Fibroblast of skin of left biceps (primary cell): ENCODE measurements at regions not wholly inside any gene's neighbourhood (a gene's known extent, or its start where the extent isn't known, plus 50 kb on each side); places are given as distances from the start of the nearest gene placed in this dataset.

Experiments used
- DNase-seq, 2 experiments: peaks; one replicate each; pipeline ENCODE4 v3.0.0-alpha.2; 2013; ENCODE audit warnings: low read depth in 2 of 2

GRCh38 chr17:71395901-71396300 is 724.9 kb upstream of the SOX9 start:
- no peak for DNase-seq

GRCh38 chr17:71396711-71397110 is 724.1 kb upstream of the SOX9 start:
- no peak for DNase-seq

- DNase-seq, result no peak
These were observed 722.8 kb upstream of the SOX9 start for GRCh38 chr17:71398025-71398424.

DNA sequence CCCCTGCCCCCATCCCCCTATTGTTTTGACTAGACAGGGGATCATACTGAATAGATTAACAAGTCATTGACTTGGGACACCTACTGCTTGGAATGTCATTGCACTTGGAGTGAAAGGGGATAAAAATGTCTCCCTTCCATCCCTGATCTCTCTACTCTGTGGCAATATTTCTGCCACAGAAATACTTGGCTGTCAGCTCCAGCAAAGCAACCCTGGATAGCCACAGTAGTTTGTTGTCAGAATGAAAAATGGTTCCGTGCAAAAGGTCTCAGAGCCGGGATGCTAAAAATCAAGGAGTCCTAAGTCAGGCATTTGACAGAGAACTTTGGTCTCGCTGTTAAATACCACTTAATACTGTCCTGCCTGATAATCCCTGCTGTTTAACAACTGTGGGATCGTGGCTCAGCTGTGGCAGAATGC is 722.0 kb upstream of the SOX9 start:
- no peak for DNase-seq

- no peak for DNase-seq
These were observed 721.6 kb upstream of the SOX9 start for GRCh38 chr17:71399221-71399620.

GRCh38 chr17:71399649-71400048 is 721.2 kb upstream of the SOX9 start:
- no peak for DNase-seq

DNA sequence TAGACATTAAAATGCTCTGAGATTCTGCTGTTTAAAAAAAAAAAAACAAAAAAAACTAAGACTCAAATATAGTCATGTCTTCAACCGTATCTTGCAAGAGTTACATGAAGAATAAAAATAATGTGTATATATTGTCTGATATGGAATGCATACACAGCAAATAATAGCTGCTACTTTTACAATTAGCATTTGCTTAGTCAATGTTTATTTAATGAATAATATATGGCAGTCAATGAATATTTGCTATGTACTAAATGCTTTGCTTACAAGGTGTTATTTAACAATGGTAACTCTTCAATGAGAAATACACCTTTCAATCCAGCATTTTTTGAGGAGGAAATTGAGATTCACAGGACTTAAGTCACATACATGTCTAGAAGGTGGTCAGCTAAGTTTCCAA is 718.8 kb upstream of the SOX9 start:
- DNase-seq, result no peak

DNA sequence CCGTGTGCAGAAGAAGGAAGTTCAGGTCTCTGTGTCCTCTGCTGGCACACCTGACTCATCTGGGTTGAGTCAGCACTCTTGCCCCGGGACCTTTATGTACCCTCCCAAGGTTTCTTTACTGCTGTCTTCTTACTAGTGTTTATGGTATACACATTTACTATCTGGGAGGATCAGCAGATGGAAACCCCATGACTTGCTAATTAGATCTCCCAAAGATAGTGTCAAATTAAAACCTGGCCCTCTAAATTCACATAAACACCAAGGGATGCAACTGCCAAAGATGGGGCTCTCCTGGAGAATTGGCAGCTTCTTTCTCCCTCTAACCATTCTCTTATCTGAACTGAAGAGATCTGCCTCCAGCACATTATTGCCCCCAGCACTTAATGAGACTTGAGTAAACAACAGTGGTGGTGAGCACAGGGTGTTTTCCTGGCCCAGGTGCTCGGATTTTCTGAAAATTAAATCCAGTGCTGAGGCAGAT is 718.1 kb upstream of the SOX9 start:
- DNase-seq, result no peak

DNA sequence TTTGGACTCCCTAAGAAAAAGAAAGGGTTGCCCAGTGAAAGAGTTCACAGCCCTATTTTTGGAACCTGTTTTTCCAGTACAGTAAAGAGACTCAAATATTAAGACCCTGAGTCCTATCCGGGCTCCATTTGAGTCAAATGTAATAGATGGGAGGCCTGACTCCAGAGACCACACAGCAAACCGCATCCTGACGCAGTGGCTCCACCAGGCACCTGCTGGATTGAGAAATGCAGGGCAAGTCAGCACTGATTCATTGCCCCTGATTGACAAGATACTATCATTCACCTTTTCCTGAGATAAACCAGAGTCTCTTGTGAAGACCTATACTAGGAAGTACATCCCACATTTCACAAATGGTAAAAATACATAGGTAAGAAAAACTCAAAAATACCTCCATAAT is 715.7 kb upstream of the SOX9 start:
- no peak for DNase-seq

- DNase-seq, result no peak
These were observed 712.8 kb upstream of the SOX9 start for GRCh38 chr17:71407981-71408380.

GRCh38 chr17:71409137-71409536 is 711.7 kb upstream of the SOX9 start:
- no peak for DNase-seq

- DNase-seq, result peak; percentile 62 to 71
These were observed 711.1 kb upstream of the SOX9 start for GRCh38 chr17:71409712-71410111.

DNA sequence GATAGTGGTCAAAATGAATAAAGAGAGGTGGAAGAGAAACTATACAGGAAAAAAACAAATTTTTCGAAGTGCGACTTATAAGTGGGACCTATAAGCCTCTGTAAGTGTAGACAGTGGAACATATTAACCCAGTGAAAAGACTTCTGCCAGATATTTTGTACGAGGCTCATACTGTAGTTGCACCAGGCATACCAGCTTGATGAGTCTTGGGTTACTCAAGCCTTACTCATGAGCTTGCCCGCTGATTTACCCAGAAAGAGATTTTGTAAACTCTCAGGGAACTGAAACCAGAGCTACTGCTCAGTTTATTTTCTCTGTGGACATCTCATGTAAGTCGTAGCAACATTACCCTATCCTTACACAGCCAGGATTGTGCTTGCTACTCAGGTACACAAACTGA is 708.0 kb upstream of the SOX9 start:
- DNase-seq, result peak; percentile 78 to 85

GRCh38 chr17:71413935-71414334 is 706.9 kb upstream of the SOX9 start:
- DNase-seq, result no peak

GRCh38 chr17:71417142-71417541 is 703.7 kb upstream of the SOX9 start:
- DNase-seq, result no peak

DNA sequence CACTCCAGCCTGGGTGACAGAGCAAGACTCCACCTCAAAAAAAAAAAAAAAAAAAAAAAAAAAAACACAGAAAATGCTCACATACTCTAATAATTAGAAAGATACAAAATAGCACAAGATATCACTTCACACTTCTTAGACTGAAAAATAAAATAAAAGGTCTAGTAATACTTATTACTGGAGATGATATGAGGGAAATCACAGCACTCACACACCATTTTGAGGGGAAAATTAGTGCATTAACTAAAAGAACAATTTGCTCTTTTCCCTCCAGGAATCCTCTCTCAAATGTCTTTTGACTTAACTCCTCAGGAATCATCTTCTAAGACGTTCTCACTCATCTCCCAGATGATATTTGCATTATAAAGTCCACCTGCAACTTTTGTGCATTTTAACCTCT is 697.9 kb upstream of the SOX9 start:
- DNase-seq, result no peak

- no peak for DNase-seq
These were observed 696.8 kb upstream of the SOX9 start for GRCh38 chr17:71423871-71424546.

DNA sequence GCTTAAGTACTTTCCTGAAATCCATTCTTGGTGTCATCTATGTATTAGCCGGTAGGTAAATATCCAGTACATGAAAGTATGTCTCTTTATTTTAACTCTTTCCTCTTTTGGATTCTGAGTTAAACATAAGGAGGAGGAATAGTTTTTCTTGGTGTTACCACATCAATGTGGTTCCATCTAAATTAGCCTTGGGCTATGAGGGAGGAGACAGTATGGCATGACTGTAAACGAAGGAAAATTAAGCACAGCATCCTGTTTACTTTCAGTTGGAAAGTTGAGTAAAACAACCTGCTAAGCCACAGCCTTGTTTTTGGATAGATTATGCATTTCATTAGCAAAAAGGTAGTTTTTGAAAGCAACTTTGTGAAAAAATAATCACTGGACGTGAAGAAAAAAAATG is 693.0 kb upstream of the SOX9 start:
- no peak for DNase-seq

DNA sequence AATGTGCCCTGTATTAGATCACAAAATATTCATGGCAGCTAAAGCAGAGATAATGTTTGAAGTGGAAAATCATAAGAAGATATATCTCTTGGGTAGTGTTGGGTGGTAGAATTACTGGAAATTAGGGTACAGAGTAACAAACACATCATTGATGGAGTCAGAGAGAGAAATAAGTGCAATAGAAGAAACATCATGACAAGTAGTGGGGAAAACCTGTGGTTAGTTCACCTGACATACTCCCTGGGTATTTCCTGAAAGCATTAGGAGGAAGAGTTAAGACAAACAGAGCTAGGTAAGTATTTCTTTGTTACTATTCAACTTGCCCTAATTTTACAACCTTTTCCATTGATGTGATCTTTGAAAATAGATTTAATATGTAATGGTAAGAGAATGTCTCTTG is 691.9 kb upstream of the SOX9 start:
- no peak for DNase-seq

- DNase-seq, result no peak
These were observed 690.5 kb upstream of the SOX9 start for GRCh38 chr17:71430281-71430680.

- DNase-seq, result no peak
These were observed 689.7 kb upstream of the SOX9 start for GRCh38 chr17:71431146-71431545.

DNA sequence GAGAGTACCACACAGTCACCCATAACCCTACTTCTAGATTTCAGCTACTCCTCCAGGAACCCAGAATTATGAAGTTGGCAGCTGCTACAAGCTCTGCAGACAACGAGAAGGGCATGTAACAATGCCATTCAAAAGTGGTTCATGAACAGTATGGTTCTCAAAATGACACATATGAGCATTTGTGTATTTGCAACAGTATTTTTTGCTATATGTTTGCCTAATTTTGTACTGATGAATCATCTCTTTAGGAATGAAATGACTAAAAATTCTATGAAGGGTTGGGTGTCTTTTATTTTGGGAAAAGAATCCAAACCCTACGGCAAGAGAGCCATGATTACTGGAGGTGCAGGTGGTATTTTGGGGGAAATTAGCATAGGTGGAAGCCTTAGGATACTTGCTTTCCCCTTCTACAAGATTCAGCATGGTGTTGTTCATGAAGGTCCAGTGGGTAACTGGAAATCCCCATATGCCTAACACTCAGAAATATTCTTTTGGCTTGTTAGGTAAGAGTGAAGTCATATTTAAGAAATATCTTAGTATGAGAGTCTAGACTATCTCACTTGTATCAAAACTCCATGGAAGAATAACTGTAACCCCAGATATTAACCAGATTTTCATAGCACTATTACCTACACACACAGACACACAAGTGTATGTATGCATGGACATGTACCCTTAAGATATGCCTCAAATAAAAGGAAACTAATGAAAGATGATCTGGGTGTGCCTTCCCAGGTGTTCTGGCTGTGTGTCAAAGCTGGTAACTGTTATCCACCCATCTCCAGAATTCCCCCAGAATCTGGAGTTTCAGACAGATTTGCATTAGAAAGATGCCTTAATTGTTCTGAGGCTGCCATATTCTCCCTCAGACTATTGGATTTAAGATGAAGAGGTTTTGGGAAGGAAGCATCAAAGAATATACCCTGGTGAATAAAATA is 688.2 kb upstream of the SOX9 start:
- DNase-seq, result no peak

- DNase-seq, result no peak
These were observed 686.1 kb upstream of the SOX9 start for GRCh38 chr17:71434716-71435115.
